ENCODE measurements at regions not wholly inside any gene's neighbourhood (a gene's known extent, or its start where the extent isn't known, plus 50 kb on each side); places are given as distances from the start of the nearest gene placed in this dataset.

DNA sequence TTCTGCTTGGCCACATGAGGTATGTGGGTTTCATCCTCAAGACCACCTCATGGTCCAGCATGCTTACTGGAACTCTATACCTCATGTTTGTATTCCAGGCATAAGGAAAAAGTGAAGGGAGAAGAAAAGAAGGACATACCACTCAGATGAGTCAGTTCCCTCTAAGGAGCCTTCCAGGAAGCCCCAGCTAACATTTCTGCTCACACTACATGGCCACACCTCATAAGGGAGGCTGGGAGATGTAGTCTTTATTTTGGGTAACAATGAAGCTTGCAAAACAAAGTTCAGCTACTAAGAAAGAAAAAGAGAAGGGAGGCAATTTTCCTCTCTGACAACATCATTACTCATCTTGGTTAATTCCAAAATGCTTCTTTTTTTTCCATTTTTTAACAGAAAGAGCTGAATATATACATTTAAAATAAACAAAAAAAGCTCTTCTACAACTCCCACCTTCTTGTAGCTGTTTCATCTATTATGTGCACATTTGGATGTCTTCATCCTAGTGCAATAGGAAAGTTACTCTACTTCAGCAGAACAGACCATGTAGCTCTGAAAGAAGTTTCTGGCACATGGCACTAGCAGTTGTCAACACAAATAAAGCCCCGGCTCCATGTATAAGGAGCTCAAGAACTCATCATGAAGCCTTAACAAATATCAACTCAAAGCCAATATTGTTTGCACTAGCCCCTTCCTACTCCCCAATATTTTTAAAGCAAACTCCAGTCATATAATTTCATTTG is 123.6 kb upstream of the CCDC112 start:
- TF ChIP-seq BHLHE40 (IDR thresholded peaks at IDR 0.05; ENCODE audit: low read depth, low read length) (no peak), CEBPB (IDR thresholded peaks at IDR 0.05; ENCODE audit: low read depth, low read length) (peak; percentile 26; the same call in 1 of the 2 replicates), RCOR1 (IDR thresholded peaks at IDR 0.05; ENCODE audit: insufficient replicate concordance, low read length) (no peak), RFX5 (IDR thresholded peaks at IDR 0.05; ENCODE audit: low read depth, low read length) (no peak), CHD1 (IDR thresholded peaks at IDR 0.05; ENCODE audit: low read depth, low read length) (no peak), POLR2A (IDR thresholded peaks at IDR 0.05; ENCODE audit: low read depth, low read length) (no peak), RAD21 (IDR thresholded peaks at IDR 0.05; ENCODE audit: low read length) (no peak)
- TF ChIP-seq, protein P1, sequence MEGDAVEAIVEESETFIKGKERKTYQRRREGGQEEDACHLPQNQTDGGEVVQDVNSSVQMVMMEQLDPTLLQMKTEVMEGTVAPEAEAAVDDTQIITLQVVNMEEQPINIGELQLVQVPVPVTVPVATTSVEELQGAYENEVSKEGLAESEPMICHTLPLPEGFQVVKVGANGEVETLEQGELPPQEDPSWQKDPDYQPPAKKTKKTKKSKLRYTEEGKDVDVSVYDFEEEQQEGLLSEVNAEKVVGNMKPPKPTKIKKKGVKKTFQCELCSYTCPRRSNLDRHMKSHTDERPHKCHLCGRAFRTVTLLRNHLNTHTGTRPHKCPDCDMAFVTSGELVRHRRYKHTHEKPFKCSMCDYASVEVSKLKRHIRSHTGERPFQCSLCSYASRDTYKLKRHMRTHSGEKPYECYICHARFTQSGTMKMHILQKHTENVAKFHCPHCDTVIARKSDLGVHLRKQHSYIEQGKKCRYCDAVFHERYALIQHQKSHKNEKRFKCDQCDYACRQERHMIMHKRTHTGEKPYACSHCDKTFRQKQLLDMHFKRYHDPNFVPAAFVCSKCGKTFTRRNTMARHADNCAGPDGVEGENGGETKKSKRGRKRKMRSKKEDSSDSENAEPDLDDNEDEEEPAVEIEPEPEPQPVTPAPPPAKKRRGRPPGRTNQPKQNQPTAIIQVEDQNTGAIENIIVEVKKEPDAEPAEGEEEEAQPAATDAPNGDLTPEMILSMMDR (conservative IDR thresholded peaks at IDR 0.05; ENCODE audit: low read depth, low read length): no peak
- TF ChIP-seq, protein P2, sequence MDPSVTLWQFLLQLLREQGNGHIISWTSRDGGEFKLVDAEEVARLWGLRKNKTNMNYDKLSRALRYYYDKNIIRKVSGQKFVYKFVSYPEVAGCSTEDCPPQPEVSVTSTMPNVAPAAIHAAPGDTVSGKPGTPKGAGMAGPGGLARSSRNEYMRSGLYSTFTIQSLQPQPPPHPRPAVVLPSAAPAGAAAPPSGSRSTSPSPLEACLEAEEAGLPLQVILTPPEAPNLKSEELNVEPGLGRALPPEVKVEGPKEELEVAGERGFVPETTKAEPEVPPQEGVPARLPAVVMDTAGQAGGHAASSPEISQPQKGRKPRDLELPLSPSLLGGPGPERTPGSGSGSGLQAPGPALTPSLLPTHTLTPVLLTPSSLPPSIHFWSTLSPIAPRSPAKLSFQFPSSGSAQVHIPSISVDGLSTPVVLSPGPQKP (IDR thresholded peaks at IDR 0.05; ENCODE audit: borderline replicate concordance, low read depth, low read length): no peak

All from IMR-90 (cell line).